CD4-positive, alpha-beta T cell treated with Interleukin-17A for 1 hour (primary cell): ENCODE measurements at regions not wholly inside any gene's neighbourhood (a gene's known extent, or its start where the extent isn't known, plus 50 kb on each side); places are given as distances from the start of the nearest gene placed in this dataset.
"Not testable (repeated sequence)": the region's sequence is repeated elsewhere in the genome, so short reads cannot be mapped to it uniquely, and the experiment has no call there.

ENCODE experiments used
- DNase-seq: peaks from one replicate; pipeline ENCODE4 v3.0.0-alpha.2; 2020

- no peak for DNase-seq
Measured at GRCh38 chr6:920512-920911, 227.6 kb upstream of the EXOC2 start.

GRCh38 chr6:919500-919899 is 226.6 kb upstream of the EXOC2 start:
- DNase-seq, result no peak

- DNase-seq, result no peak
Measured at GRCh38 chr6:917939-918338, 225.0 kb upstream of the EXOC2 start.

GRCh38 chr6:917296-917695 is 224.4 kb upstream of the EXOC2 start:
- DNase-seq, result no peak

- DNase-seq, result no peak
Measured at GRCh38 chr6:916131-916530, 223.2 kb upstream of the EXOC2 start.

- DNase-seq, result no peak
Measured at GRCh38 chr6:912871-913835, 220.2 kb upstream of the EXOC2 start.

GRCh38 chr6:907928-908327 is 215.0 kb upstream of the EXOC2 start:
- no peak for DNase-seq

- DNase-seq, result no peak
Measured at GRCh38 chr6:906920-907319, 214.0 kb upstream of the EXOC2 start.

- no peak for DNase-seq
Measured at GRCh38 chr6:905556-905955, 212.6 kb upstream of the EXOC2 start.

GRCh38 chr6:904994-905393 is 212.1 kb upstream of the EXOC2 start:
- no peak for DNase-seq

GRCh38 chr6:903761-904160 is 210.8 kb upstream of the EXOC2 start:
- no peak for DNase-seq

- DNase-seq, result no peak
Measured at GRCh38 chr6:901696-902460, 208.9 kb upstream of the EXOC2 start.

- DNase-seq, result no peak
Measured at GRCh38 chr6:900716-901605, 208.0 kb upstream of the EXOC2 start.

GRCh38 chr6:897528-898207 is 204.7 kb upstream of the EXOC2 start:
- DNase-seq, result no peak

GRCh38 chr6:894274-894673 is 201.3 kb upstream of the EXOC2 start:
- no peak for DNase-seq

- no peak for DNase-seq
Measured at GRCh38 chr6:890995-891394, 198.1 kb upstream of the EXOC2 start.

- DNase-seq, result no peak
Measured at GRCh38 chr6:890201-890600, 197.3 kb upstream of the EXOC2 start.

- DNase-seq, result no peak
Measured at GRCh38 chr6:887583-888235, 194.8 kb upstream of the EXOC2 start.

GRCh38 chr6:886116-886515 is 193.2 kb upstream of the EXOC2 start:
- DNase-seq, result not testable (repeated sequence)

- no peak for DNase-seq
Measured at GRCh38 chr6:885051-885590, 192.2 kb upstream of the EXOC2 start.

- no peak for DNase-seq
Measured at GRCh38 chr6:884570-884969, 191.6 kb upstream of the EXOC2 start.
